NCI-H1417 (cell line): ENCODE measurements at regions not wholly inside any gene's neighbourhood (a gene's known extent, or its start where the extent isn't known, plus 50 kb on each side); places are given as distances from the start of the nearest gene placed in this dataset.
"Not testable (repeated sequence)": the region's sequence is repeated elsewhere in the genome, so short reads cannot be mapped to it uniquely, and the experiment has no call there.

Source experiments
- DNase-seq, 3 experiments: peaks; one replicate each; lab custom pipeline; 2025; lab: John Stamatoyannopoulos, UW

DNA sequence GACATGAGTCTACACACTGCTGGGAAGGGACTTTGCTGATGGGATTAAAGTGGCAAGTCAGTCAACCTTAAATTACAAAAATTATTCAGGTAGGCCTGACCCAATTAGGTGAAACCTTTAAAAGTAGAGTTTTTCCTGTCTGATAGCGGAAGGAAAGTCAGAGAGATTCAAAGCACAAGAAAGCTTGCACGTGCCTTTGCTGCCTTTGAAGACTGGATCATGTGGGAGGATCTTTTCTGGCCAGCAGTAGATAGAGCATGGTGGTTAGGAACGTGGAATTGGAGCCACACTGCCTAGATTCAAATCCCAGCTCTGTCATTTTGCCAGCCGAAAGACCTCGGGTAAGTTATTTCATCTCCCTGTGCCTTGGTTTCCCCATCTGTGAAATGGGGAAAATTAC is 265.8 kb upstream of the PROK2 start:
- DNase-seq: no peak

DNA sequence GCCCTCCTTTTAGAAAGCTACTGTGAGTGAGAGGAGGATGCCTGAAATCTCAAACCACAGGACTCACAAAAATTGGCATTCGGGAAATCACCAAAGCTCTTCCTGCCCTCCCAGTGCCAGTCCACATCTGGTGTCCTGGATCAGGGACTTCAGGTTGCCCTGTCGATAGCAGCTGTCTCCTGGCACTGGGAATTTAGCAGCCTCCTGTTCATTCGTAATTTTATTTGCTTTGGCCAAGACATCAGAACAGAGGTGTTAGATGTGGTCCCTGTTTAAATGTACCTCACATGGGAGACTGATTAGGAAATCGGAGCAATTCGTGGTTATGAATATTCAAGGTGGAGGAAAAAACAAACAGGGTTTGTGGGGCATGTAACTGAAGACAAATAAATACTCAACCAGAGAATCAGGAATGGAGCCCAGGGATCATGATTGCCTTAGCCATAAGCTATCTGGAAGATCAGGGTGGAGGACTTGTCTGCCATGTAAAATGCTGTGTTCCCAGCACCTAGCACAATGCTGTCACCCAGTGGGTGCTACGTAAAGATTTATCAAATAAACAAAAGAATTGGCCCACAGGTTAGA is 265.2 kb upstream of the PROK2 start:
- peak in 1 of 3 experiments; percentile 2 for DNase-seq

DNA sequence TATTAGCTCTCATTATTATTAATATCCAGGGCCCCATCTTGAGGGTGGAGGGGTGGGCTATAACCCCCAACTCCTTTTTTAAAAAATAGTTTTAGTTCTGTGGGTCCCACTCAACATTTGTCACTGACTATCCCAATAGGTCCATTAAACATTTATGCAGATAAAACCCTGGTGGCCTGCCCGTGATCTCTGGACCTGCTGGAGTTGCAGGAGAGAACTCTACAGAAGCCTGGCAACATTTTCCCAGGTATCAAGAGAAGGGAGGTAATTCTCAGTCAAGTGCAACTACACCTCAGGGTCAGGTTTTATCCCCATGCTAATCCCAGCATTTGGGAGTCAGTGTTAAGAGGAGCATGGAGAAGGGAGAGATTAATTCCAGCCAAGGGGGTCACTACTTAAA is 264.4 kb upstream of the PROK2 start:
- no peak for DNase-seq

DNA sequence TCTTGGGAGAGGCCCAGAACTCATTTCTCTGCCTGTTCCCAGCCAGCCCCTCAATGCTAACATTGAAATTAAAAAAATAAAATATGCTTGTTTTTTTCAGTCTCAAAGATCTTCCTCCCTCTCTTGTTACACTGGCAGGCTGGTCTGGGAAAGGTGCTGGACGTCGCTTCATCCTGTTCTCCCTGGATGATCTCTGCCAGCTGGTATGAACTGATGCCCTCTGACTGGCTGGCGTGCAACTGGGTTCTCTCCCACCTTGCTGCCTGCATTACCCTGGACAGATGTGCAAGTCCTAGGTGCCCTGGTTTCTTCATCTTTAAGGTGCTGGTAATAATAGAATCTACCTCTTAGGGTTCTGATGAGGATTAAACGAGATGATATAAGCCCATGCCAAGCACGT is 263.9 kb upstream of the PROK2 start:
- no peak for DNase-seq

DNA sequence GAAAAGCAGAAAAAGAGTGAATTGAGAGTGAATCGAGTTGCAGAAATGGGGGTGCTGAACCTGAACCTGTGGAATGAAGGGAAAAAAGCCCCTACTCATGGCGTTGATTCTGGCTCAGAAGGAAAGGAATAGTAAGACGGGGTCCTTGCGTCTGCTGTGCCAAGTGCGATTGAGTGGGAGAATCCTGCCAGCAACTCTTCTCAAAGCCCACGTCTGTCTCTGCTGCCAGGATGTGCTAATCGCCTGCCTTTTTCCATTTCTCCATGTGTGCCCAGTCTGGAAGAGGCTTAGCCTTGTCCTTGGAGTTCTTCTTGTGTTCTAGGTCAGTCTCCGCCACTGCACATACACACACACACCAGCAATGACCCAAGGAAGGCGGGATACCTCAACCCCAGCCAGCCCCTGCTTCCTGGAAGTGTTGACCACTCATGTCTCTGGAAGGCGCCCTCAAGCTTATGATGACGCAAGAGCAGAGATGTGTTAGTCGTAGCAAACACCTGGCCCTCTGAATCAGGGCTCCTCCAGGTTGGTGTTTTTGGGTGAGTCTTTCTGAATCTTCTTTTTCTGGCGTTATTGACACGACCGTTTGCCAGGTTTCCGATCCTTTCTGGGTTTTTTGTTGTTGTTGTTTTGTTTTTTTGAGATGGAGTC is 262.4 kb upstream of the PROK2 start:
- no peak for DNase-seq

DNA sequence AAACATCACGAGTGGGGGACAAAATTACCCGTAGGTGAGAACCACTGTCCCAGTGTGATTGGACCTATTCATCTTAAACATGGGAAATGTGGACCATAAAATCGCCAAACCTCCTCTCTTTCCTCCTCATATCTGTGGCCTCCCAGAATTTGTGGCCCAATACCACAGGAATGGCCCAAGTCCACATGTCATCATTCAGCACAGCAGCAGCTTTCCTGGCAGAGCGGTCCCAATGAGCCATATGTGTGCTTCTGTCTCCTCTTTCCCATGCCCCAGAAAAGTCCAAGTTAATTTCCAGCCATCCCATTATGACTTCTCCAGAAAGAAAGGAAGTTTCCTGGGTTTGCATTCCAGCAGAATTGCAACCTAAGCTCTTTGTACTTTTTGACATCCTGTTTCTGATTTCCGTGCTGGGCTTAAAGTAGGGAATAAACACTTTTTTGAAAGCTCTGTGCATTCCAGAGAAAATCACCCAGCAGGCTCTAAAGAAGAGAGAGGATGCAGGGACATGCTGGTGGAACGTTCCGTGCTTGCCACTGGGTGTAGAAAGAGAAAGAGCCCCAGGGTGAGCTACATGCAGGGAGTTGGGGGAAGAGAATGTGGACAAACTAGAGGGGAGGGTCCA is 259.4 kb upstream of the PROK2 start:
- no peak for DNase-seq

DNA sequence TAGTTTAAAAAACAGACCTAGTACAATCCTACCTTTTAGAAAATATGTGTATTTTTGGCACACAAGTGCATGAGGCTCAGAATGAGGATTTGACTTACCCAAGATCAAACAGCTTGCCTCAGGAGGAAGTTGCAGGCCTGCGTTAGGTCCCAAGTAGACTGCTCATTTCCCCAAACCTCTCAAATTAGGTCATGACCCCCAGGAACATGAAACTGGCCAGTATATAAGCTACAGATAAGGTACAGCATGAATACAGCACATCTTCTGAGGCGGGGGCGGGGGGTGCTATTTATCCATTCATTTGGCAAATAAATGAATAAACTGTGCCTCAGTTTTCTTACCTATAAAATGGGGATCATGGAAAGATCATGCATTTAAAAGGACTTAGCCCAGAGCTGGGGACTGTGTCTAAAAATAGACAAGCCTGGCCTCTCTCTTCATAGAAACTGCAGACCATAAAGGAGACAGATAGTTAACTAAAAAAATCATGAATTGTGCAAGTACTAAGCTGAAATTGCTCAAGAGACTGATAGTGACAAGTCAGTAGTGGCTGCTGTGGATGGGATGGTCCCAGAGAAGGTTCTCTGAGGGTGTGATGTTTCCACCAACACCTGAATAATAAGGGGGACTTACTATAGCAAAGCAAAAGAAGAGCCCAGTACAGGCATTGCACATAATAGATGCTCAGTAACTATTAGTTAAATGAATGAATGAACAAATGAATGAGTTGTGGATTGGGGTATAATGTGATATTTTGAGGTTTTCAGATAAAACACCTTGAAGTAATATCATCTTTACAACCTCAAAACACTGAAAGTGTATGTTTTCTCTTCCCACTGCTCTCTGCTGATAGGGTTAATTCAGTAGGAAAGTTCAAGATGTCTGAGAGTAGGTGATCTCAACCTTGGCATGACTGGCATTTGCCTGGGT is 258.5 kb upstream of the PROK2 start:
- DNase-seq: no peak

DNA sequence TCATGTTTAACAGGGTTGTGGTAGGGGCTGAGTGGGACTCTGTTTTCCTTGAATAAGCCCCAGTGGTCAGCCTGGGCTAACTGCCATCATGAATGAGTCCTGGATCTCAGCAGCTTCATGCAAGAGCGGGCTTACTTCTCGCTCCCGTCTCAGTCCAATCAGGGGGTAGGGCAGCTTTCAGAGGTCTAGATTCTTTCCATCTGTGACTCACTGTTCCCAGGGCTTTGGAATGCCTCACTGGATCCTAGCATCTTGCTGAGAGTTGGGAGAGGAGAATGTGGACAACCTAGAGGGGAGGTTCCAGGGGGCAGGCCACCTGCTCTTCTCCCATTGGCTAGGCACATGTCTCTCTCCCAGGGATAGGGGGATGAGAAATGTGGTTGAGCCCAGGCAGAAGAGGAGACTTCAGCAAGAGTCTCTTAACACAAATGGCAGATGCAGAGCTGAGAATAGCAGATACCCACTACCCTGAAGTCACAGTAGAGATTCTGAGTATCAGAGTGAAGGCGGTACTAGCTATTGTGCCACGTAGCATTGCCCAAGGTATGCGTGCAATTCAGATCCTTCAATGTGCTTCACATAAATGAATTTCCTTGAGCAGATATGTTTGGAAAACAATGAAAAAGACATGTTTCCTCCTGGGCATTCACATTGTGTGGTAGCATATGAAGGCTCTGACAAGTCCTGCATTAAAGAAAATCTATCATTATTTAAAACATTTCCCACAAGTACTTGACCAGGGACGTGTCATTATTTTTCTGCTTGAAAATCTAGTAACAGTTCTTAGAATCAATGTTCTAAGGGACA is 257.7 kb upstream of the PROK2 start:
- no peak for DNase-seq

DNA sequence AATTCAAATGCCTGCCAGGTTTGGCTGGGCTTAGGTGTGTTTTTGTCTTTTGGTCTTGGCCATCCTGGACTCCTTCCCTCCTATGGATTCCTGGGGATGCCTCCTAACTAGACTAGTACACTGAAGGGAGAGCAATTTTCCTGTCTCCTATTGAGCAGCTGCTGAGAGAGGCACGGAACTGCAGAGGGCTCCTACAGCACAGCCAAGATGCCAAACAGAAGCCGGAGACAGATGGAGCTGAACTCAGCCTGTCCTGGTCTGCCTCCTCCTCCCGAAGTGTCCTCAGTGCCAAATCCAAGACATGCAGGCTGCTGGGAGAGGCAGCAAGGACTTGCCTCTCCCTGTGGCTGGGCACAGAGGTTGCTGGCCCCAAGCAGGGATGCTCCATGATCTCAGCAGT is 256.6 kb upstream of the PROK2 start:
- DNase-seq: peak in 1 of 3 experiments; percentile 7

DNA sequence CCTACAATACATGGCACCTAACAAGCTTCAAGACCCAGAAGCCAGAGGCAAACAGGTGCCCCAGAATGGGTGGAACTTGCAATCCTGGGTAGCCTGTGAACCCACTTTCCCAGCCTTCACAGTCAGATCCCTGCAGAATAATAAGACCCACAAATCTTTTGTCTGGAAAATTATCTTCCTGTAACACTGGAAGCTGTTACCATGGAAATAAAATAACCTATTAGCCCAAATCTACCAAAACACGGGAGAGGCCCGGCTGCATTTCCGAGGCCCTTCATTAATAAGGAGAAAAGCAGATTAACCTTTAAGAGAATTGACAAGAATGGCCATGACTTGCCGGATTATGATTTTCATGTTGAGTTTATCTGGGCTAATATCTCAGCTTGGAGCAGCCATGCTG is 256.1 kb upstream of the PROK2 start:
- peak in 1 of 3 experiments; percentile 7 for DNase-seq

DNA sequence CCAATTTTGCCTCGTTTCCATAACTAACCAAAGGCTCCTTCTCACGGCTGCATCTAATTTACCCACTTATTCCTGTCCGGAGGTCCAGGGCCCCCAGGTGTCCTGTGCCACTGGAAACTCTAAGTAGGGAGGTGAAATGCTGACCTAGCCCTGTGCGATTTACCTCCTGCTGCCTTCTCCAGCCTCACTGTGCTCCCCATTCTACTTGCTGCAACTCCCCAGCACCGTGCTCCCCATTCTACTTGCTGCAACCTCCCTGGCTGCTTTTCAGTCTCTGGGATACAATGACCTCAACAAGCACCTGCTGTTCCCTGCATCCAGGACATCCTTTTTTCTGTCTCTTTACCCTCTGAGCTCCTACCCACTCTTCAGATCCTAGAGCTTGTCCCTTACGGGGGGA is 254.7 kb upstream of the PROK2 start:
- DNase-seq: no peak

DNA sequence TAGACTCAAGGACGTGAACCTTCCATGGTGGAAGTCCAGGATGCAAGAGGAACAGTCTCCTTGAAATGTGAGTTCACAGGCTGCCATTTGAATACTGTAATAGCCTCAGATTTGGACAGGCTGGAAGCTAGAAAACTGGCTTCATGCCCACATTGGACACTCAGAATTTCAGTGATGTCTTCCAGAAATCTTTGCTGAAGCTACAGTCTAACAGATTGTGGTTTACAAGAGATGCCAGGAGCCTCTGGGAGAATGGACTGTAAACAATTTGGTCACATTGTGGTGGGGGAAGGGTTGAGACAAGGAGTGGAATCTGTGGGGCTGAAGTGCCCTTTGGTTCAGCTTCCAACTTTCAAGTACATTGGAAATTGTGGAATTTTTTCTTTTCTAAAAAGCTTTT is 252.0 kb upstream of the PROK2 start:
- no peak for DNase-seq

DNA sequence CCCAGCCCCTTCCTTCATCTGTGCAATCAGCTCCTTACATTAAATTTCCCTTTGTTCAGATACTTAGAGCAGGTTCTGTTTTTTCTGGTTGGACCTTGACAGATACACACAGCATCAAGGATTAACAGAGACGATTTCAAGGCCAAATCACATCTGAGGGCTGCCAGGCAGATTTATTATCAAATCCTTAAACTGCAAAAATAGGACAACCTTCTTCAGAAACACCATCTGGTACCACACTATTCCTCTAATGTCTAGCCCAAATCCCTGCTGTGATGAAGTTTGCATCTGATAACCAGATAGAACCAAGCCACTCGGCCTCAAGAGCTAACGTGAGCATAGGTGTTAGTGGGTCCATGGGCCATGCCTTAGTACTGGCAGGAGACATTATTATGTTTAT is 250.7 kb upstream of the PROK2 start:
- no peak for DNase-seq

DNA sequence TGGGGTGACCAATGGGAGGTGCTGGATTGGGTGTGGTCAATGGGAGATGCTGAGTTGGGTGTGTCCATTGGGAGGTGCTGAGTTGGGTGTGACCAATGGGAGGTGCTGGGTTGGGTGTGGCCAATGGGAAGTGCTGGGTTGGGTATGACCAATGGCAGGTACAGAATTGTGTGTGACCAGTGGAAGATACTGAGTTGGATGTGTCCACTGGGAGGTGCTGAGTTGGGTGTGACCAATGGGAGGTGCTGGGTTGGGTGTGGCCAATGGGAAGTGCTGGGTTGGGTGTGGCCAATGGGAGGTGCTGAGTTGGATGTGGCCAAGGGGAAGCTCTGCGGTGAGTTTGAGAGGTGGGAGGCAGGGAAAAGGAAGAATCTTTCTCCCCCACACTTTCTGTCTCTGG is 250.0 kb upstream of the PROK2 start:
- DNase-seq: no peak

DNA sequence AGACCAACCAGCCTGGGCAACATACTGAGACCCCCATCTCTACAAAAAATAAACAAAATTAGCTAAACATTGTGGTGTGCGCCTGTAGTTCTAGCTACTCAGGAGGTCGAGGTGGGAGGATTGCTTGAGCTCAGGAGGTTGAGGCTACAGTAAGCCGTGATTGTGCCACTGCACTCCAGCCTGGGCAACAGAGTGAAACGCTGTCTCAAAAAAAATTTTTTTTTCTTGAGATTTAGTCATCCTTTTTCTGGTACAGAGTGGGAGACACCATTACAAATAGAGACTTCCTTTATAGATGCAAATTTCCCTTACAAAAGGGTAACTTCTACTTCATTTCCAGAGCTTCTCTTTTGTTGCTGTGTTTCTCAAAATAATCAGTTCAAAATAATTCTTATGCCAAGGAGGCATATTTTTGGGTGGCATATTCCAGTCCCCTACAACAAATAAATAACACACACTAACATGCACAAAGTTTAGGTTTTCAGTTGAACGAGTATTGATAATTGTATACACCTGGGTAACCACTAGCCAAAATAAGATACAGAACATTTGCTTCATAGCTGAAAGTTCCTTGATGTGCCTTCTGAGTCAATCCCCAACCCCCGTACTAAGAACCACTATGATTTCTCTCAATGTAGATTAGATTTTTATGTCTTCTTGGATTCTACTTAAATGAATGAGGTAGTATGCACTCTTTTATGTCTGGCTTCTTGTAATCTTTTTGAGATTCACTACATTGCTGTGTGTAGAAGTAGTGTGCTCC is 248.9 kb upstream of the PROK2 start:
- DNase-seq: no peak

DNA sequence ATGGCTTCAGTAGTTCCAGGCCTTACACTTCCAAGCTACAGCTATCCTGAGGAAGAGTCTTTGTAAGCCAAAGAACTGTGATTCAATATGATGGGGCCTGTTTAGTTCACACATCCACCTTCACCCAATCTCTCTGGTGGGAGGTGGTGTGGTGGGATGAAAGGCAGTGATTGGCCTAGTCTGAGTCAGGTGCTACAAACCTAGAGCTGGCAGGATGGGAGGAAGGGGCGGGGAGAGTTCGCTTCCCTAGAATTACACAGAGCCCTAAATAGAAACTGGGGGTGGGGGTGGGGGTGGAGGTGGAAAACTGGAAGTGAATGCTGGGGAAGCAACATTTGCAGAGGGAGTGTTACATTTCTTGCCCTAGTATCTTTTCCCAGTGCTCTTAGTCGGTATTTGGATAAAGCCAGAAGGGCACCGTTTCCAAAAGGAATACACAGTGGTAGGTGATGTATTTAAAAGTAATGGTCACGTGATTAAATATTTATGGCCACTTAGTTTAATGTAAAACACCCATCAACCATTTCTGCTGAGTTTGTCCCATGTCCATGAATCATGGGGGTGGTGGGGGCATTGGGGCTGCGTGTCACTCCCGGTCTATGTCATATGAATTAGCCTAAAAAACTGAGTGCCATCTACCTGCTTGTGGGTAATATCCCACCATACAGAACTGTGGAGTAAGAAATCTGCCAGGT is 247.6 kb upstream of the PROK2 start:
- DNase-seq: no peak

DNA sequence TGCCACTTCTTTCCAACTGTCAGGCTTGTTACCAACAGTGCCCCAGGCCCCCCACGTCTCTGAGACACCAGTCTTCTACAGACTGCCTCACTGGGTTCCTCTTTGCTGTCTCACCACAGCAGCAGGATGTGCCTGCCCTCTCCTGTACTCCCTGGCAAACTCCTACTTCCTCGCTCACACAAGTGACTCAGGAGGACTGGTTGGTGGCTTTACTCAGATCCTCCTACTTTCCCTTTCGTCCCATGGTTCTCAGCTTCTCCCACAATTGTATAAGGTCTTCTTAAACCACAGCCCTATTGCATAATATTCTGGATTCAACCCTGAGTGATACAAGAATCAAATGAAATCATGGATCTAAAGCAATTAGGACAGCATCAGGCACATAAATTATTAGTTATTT is 246.6 kb upstream of the PROK2 start:
- DNase-seq: no peak

DNA sequence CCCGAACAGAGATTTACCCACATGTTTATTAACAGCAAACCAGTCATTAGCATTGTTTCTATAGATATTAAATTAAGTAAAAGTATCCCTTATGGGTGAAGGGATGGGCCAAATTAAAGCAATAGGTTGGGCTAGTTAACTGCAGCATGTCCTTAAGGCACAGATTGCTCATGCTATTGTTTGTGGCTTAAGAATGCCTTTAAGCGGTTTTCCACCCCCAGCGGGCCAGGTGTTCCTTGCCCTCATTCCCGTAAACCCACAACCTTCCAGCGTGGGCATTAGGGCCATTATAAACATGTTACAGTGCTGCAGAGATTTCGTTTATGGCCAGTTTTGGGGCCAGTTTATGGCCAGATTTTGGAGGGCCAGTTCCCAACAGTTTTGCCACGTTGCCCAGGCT is 245.3 kb upstream of the PROK2 start:
- not testable (repeated sequence) for DNase-seq

DNA sequence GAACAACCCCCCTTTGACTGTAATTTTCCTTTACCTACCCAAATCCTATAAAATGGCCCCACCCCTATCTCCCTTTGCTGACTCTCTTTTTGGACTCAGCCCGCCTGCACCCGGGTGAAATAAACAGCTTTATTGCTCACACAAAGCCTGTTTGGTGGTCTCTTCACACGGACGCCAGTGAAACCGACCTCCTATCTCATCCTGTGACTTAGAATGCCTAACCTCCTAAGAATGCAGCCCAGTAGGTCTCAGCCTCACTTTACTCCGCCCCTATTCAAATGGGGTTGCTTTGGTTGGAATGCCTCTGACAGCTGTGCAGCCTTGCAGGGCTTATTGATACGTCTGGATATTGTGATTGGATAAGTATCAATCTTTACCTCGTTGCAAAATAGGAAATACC is 243.8 kb upstream of the PROK2 start:
- DNase-seq: not testable (repeated sequence)

DNA sequence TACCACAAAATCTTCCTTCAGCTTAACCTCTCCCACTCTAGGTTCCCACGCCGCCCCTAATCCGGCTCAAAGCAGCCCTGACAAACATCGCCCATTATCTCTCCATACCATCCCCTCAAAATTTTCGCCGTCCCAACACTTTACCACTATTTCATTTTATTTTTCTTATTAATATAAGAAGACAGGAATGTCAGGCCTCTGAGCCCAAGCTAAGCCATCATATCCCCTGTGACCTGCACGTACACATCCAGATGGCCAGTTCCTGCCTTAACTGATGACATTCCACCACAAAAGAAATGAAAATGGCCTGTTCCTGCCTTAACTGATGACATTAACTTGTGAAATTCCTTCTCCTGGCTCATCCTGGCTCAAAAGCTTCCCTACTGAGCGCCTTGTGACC is 243.4 kb upstream of the PROK2 start:
- not testable (repeated sequence) for DNase-seq
